ENCODE measurements at regions not wholly inside any gene's neighbourhood (a gene's known extent, or its start where the extent isn't known, plus 50 kb on each side); places are given as distances from the start of the nearest gene placed in this dataset.
A peak's percentile ranks its signal among the peaks of the same experiment; 100 is the strongest.
"Not testable (repeated sequence)": the region's sequence is repeated elsewhere in the genome, so short reads cannot be mapped to it uniquely, and the experiment has no call there.

DNA sequence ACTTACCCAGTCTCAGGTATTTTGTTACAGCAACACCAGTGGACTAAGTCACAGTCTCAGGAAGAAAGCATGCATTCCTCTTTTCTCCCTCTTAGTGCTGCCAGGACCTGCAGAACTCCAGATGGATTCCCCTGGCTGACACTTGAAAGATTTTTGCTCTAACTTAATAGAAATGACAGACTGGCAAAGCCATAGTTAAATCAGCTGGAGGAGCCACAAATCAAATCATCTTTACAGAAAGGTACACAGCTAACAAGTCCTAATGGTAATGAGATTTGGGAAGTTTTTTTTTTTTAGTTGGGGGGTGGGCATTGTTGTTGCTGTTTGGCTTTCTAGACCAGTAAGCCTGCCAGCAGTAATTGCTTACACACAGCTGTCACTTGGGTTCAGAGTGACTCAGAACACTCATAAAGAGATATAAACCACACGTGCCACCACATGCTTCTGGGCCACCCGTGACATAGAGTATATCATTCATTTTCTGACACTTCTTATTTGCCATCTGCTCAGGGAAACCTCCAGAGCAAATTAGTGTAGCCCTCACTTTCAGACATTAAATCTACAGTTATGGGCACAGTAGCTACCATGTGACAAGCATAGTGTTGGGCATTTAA lies 72.4 kb downstream of the FH start:
- peak; percentile 10 for DNase-seq (ENCODE audit: low spot score)

DNA sequence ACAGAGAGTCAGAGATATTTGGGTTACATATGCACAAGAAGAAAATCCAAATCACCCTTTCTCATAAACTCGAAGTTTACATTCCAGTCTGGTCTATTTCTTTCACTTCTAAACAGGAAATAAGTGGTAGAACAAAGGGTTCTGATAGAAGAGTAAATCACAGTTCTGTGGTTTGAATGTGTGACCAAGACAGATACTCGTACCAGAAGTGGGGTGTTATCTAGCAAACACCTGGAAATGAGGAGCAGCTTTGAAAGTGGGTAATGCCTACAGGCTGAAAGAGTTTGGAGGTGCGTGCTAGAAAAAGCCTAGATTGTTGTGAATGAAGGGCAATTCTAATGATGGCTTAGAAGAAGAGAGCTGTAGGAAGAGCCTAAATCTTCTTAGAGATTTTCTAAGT lies 74.7 kb downstream of the FH start:
- DNase-seq (ENCODE audit: low spot score): no peak

DNA sequence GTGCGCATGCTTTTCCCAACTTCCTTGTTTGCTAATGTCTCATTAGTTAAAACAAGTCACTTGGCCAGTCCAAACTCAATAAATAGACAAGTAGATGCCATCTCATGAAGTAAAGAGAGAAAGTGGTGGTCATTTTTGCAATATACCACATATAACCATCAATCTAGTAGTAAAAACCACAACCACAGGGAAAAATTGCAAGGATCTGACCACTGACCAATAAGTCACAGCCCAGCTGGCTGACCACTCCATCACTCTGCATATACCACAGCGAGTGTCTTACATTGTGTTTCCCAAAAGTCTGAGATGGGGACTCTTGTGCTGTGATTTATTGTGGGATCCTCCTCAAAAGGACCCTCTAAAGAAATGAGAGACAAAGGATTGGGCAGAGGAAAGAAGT lies 76.0 kb downstream of the FH start:
- DNase-seq (ENCODE audit: low spot score): no peak

DNA sequence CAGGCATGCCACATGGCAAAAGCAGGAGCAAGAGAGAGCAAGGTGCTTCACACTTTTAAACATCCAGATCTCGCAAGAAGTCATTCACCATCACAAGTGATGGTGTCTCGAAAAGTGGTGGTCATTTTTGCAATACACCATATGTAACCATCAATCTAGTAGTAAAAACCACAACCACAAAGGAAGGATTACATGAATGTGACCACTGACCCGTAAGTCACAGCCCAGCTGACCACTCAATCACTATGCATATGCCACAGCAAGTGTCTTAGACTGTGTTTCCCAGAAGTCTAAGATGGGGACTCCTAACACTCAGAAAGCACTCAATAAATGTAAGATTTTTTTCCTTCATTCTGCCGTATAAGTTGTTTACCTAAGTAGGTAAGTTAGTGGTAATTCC lies 76.9 kb downstream of the FH start:
- DNase-seq (ENCODE audit: low spot score): no peak

DNA sequence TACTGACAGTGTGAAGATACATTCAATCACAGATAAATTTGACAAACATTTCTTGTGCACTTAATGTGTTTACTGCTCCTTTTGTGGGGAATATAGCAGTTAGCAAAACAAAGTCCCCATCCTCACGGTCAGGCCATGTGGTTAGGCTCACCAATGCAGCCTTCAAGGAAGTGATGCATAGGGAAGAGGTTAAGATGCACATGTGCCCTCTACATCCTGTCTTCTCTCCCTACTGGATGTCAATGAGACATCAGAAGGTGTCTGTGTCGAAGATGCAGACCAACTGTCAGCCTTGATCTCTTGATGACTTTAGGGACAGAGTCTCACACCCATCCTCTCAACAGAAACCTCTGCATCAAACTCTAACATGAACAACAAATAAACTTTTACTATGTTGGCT lies 78.7 kb downstream of the FH start:
- DNase-seq (ENCODE audit: low spot score): no peak

DNA sequence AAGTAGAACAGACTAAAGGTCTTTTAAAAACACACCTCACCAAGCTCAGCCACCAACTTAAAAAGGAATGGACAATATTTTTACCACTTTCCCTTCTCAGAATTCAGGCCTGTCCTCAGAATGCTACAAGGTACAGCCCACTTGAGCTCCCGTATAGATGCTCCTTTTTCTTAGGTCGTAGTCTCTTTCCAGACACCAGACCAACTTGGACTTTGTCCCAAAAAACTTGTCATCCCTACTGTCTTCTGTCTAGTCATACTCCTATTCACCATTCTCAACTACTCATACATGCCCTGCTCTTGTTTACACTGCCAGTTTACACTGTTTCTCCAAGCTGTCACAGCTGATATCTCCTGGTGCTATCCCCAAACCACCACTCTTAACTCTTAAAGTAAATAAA lies 80.9 kb downstream of the FH start:
- DNase-seq (ENCODE audit: low spot score): not testable (repeated sequence)

DNA sequence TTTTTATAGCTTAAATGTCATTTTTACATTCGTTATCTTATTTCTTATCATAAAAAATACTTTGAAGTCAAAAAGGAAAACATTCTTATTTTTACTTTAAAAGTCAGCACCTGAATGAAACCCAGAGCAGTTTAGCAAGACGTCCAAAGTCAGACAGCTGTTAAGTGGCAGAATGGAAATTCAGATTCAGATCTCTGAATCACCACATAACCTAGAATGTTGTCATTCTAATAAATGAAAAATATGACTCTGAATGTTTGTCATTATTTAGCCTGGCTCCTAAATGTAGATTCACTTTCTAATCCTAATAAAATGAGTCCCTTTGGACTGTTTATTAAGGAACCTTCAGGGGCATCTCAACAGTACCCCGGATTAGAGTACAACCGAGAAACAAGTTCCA lies 75.2 kb upstream of the RGS7 start:
- no peak for DNase-seq (ENCODE audit: low spot score)

DNA sequence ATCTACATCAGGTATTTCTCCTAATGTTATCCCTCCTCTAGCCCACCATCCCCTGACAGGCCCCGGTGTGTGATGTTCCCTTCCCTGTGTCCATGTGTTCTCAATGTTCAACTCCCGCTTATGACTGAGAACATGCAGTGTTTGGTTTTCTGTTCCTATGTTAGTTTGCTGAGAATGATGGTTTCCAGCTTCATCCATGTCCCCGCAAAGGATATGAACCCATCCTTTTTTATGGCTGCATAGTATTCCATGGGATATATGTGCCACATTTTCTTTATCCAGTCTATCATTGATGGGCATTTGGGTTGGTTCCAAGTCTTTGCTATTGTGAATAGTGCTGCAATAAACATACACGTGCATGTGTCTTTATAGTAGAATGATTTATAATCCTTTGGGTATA lies 68.1 kb upstream of the RGS7 start:
- not testable (repeated sequence) for DNase-seq (ENCODE audit: low spot score)

DNA sequence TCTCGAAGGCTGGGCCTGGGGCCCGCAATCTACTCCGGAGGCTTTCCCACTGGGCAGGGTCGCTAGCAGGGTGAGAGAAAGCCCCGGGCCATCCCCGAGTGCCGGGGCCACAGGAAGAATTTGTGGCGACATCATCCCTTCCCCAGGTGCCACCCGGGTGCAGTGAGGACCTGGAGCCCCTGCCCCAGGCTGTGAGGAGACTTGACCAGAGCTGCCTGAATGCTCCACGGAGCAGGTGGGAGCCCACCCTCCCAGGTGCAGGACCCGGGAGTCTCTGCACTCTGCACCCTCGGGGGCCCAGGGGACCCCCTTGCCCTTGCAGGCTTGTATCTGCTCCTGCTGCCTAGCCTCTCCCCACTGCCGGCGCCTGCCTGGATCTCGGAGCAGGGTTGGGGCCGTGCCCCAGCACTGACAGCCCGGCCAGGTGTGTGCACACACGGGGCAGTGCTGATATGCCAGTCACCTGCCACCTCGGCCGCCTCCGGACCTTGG lies 67.5 kb upstream of the RGS7 start:
- DNase-seq (ENCODE audit: low spot score): no peak

DNA sequence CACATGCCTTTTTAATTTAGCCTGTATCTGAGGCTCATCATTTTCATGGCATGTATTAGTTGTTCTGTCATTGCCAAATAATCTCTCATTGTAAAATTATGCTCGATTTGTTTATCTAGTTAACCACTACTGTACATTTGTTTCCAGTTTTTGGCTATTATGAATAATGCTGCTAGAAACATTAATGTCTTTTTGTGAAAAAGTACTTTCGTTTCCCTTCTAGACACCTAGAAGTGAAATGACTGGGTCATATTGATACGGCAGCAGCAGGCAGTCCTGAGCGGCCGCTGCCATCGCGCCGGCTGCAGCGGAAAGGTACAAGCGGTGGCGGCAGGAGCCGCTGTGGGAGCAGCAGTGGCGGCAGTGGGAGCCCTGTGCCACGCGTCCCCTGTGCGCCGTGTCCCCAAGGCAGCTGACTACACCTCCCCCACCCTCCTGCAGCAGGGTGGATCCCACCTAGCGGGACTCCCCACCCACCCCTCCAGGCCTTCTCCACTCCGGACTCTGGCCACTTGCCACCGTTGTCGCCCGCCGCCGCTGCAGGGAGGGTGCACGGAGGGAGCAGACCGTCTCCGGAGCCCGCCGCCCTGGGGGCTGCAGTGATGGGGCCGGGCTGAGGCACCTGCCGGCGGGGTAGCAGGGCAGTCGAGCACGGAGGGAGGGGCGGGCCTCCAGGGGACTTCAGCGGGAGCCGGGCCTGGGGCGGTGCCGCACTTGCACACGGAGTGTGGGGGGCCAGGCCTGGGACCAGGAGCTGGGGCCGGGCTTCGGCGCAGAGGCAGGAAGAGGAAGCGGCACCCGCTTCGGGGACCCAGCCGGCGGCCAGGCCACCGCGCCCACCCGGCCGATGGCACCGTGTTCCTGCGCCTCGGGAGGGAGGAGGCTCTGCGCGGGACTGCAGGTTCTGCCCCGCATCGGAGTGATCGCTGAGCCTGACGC lies 66.8 kb upstream of the RGS7 start:
- DNase-seq (ENCODE audit: low spot score): no peak

DNA sequence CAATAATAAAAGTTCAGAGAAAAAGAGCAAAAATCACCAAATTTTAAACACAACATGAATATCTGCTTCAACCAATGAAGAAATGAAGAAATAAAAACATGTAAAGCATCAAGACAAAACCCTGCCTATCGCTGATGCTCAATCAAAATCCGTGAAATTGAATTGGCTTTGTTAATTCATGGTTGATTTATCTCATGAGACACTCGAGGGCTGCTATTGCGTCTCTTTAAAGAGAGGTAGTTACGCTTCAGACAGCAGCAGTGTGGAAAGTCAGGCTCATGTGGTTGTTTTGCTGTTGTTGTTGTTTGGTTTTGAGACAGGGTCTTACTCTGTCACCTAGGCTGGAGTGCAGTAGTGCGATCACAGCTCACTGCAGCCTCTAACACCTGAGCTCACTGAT lies 65.5 kb upstream of the RGS7 start:
- DNase-seq (ENCODE audit: low spot score): no peak

DNA sequence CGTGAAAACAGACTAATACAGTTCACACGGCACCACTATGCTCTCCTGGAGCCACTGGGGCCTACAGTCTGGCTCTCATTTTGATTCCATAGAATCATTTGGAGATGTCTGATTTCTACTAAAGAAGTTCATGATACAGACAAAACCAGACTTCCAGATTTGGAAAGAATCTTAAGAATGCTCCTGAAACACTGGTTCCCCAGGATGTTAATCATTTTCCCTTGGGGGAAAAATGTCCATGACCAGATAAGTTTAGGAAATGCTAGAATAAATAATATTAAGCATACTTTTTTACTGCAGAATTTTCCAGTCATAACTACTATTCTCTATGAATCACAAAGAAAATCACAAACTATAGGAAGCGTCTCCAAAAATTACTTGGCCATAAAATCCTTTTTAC lies 63.0 kb upstream of the RGS7 start:
- no peak for DNase-seq (ENCODE audit: low spot score)

DNA sequence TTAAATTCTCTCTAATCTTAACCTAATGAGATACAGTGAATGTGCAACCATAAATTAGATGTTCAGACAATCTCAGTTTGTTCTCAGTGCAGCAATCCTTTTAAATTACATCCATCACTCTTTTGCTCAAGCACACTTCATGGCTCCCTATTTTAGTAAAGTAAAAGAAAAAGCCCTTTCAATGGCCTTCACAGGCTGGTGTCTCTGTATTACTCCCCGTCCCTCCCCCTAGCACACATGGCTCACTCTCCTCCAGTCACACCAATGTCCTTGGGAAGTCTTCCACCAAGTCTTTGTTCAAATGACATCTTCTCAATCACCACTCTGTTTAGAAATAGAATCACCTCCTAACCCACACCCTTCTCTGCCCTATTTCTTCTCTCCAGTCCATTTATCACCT lies 60.3 kb upstream of the RGS7 start:
- no peak for DNase-seq (ENCODE audit: low spot score)

DNA sequence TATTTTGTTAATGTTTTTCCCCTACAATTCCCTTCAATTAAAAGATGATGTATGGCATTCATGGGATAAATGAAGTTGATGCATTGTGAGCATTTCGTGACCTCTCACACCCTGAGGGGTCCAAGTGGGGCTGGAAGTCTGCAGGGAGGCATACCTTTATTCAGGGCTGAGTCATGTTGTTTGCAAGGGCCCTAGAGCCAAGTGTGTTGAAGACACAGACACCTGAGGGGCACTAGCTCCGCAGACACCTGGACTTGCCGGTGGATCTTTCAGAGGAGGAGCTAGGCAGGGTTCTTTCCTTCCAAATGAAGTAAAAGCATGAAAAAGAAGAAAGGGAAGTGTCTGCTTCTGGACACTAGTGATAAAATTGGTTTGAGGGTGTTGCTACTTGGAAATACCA lies 57.0 kb upstream of the RGS7 start:
- DNase-seq (ENCODE audit: low spot score): no peak

DNA sequence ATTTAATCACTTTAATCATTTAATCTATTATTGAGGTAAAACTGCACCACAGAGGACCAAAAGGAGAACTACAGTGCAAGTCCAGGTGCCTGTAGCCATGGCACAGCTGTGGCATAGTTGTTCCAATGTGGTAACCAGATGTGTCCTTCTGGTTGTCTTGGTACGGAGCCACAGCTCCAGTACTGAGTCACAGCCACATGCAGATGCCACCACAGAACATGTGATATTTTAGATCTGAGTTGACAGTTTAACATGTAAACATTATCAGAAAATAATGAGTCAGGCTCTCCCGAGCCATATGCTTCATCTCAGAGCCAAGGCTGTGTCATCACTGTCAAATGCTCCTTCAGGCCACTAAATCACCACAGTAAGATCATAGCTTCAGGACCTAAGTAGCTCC lies 56.4 kb upstream of the RGS7 start:
- peak; percentile 1 for DNase-seq (ENCODE audit: low spot score)

DNA sequence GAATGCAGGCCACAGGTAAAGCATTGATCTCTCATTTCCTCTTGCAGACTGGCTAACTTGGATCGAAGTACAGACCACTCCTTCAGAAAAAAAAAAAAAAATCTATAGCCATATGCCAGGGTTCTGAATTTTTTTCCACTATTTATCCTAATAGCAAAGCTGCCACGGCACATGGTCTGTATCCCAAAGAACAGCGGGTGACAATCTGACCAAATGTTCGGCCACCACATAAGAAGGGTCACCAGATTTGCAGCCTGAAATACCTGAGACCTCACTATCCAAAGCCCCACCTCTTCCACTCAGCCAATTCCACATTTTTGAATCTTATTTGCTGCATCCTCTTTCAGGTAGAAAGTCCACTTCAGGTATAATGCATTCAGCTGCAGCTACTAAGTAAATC lies 55.6 kb upstream of the RGS7 start:
- DNase-seq (ENCODE audit: low spot score): no peak

DNA sequence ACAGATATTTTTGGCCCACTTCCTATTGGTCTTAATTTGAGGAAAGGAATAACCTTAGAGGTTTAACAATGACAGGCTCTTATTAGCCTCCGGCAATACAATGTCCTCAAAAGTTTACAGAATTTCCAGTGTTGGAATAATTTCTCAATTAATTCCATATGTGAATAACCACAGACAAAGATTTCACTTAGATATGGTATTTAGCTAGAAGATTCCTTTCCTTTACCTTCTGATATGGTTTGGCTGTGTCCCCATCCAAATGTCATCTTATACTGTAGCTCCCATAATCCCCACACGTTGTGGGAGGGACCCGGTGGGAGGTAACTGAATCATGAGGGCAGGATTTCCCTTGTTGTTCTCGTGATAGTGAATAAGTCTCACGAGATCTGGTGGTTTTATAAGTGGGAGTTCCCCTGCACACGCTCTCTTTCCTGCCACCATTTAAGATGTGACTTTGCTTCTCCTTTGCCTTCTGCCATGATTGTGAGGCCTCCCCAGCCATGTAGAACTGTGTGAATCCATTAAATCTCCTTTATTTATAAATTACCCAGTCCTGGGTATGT lies 54.9 kb upstream of the RGS7 start:
- no peak for DNase-seq (ENCODE audit: low spot score)

DNA sequence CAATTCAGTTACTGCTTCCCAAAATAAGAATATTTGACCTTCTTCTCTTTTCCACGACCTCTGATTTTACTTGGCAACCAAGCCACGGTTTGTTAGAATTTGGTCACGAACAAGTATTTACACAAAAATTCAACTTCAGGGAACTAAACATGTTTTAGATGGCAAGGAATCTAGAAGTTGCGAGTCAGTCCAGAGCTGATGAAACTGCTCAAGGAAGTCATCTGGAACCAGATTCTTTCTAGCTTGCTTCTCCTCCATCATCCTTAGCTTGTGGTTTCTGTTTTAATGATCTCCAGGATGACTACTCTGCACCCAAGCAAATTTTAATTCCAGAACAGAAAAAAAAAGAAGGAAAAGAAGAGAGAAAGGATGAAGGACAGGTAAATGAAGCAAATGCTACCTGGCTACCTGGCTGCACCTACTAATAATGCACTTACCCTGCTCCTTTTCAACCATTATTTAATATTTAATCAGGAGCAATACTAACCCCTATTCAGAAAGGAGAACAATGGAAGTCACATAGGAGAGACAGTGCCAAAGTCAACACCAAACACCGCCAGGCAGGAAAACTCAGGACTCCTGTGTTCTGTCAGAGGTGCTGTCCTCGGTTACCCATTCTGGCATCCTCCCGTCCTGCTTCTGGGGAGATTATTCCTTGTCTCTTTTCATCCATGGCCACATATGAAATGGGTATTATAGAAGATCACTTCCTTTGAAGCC lies 54.2 kb upstream of the RGS7 start:
- DNase-seq (ENCODE audit: low spot score): no peak

DNA sequence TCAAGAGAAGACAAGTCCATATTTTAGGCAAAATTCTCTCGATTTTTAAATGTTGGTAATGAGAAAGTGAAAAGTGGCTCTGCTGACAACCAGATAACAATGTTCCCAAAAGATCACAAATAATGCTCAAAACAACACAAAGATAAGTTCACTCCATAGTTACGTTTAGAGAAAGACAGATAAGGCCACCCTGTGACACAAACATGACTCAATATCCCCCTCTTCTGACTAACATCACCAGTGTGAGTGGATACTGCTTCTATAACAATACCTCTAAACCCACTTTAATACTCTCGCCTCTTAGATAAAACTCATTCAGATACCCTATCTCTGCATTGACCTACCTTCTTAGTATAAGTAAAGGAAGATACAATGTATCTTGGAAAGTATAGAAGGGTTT lies 51.2 kb upstream of the RGS7 start:
- DNase-seq (ENCODE audit: low spot score): no peak

All from SW480 (cell line).